ENCODE measurements at regions not wholly inside any gene's neighbourhood (a gene's known extent, or its start where the extent isn't known, plus 50 kb on each side); places are given as distances from the start of the nearest gene placed in this dataset.

DNA sequence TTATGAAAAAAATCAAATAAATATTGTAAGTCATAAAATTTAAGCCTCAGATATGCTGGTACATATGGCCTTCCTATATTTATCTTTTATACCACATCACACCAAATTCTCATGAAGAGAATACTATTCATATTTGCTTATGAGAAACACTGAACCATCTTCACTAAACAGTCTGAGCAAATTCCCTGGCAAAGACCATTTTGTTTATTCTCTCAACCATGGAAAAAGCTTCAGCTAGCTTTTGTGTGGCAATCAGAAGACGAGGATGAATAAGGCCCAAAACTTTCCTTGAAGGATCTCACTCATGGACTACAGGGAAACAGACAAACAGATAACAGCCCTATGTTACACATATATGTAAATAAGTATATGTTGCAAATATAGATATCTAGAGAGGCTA lies 252.1 kb downstream of the TMX3 start:
- no peak for DNase-seq (ENCODE audit: low spot score)

DNA sequence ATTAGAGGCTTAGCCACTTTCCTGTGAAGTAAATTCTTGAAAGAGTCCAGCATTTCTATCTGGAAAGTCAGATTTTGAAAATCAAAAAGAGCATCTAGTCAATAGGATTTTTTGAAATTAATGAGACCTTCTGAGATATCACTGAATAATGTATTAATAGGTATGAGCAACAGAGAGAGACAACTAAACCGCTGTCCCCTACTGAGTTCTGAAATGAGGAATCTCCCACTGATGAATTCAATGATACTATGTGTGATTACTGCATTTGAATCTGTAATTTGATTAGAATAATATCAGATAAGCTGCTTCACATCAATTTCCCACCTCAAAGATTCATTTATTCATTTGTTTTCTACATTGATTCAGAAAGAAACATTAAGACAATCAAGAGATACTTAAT lies 252.8 kb downstream of the TMX3 start:
- no peak for DNase-seq (ENCODE audit: low spot score)

DNA sequence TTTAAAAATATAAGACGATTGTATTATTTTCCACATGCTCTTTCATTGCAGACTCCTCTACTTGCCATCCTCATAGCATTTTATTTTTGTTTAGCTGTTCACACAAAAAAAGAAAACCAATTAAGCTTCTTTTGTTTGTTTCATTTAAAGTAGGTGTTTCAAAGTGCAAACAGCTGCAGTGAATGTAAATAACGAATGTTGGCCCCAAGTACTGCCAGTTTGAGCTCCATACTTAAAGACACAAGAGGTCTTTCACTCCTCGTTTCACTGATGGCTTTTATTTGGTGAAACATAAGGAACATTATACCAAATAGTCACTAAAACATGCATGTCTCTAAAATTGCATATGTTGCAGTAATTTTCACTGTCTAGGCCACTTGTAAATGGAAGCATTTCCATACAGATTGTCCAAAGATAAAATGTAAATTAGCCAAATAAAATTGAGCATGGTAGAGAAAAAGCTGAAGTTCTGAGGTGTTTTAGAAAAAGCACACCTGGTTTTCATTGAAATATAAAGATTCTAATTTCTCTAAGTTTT lies 253.4 kb downstream of the TMX3 start:
- DNase-seq (ENCODE audit: low spot score), result no peak

DNA sequence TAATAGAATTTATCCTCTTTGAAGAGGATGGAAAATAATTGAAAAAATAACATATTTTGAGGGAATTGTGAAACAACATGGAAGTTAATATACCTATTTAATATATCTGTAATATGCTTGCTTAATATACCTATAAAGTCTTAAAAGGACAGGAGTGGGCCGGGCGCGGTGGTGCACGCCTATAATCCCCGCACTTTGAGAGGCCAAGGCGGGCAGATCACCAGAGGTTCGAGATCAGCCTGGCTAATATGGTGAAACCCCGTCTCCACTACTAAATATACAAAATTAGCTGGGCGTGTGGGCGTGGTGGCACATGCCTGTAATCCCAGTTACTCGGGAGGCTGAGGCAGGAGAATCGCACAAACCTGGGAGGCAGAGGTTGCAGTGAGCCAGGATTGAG lies 254.9 kb downstream of the TMX3 start:
- DNase-seq (ENCODE audit: low spot score), result no peak

DNA sequence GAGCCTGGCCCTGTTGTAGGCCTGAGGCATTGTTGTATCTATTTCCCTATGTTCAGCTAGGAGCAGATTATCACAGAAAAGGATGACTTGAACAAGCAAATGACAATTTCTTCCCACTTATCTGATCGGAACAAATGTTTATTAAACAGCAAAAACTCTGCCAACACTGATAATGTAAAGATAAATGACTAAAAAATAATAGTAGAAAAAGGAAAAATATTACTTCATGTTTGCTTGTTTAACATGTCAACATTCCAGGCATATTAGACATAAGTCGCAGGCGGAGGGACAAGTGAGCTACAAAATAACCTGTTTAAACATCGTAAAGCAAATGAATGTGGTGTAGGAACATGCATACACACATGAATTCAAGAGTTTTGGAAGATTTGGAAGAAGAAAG lies 257.9 kb downstream of the TMX3 start:
- no peak for DNase-seq (ENCODE audit: low spot score)

DNA sequence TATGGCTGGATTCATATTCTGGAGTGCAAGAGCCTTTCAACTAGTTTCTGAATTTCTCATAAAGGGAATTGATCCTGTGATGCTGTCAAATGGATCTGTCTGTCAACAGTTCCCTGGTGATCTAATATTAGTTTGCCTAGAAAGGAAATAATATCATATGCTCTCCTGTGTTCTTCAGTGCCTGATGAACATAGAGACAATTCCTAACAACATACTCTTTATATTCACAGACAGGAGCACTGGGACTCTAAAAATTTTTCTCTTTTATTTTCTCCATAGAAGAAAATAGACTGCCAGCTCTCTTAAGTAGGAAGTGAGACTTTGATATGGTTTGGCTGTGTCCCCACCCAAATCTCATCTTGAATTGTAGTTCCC lies 259.7 kb downstream of the TMX3 start:
- DNase-seq (ENCODE audit: low spot score), result no peak

DNA sequence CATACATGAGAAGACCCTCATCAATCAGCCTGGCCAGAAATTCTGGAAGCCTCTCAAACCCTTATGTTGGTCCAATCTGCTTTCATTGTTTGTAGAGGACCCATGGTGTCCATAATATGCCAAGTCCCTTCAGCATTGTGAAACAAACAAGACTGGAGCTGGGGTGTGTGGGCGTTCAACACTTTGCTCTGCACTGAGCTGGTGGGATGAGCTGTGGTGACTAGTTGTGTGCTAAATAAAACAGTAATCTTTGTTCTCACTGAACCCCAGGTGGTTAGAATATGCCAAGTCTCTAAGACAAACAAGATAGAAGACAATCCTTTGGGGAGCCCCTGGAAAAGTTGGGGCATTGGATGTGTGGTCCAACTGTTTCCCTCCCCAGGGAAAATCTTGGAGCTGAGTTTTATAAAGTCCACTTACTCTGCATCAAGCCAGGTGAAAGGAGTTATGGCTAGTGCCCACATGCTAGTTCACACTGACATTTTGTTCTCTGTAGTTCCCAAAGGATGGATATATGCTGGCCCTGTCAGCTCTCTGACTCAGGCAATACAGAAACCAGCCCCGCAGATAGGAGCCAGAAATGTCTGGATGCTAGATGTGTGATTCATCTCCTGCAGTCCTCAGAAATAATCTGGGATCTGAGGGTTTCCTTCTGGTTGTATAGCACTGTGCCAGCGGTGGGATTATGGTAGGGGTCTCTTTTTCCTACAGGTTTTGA lies 260.2 kb downstream of the TMX3 start:
- peak; percentile 29 for DNase-seq (ENCODE audit: low spot score)

DNA sequence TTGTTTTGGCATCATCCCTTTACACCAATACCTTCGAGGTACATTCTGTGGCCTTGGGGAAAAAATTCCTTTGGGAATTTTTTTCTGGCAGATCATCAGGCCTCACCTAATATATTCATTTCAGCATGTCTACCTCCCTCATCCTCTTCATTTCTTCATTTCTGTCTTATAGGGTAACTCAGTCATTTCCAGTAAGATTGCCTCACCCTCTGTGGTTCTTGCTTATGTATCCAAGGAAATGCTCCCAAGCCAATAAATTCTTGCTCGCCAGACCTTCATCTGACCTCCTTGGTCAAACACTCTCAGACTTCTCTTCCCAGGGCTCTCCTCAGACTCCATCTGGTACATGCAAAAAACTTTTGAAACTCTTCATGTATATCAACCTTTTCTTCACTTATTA lies 265.6 kb downstream of the TMX3 start:
- DNase-seq (ENCODE audit: low spot score), result peak; percentile 34

DNA sequence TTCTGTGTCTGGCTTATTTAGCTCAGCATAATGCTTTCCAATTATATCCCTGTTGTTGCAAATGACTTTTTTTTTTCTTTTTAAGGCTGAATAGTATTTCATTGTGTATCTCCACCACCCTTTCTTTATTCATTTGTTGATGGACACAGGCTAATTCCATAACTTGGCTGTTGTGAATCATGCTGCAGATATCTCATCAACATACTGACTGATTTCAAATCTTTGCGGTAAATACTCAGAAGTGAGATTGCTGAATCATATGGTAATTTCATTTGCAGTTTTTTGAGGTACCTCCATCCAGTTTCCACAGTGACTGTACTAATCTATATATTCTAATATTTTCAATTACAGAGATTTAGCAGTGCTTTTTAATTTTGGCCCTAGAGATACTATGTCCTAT lies 266.2 kb downstream of the TMX3 start:
- no peak for DNase-seq (ENCODE audit: low spot score)

DNA sequence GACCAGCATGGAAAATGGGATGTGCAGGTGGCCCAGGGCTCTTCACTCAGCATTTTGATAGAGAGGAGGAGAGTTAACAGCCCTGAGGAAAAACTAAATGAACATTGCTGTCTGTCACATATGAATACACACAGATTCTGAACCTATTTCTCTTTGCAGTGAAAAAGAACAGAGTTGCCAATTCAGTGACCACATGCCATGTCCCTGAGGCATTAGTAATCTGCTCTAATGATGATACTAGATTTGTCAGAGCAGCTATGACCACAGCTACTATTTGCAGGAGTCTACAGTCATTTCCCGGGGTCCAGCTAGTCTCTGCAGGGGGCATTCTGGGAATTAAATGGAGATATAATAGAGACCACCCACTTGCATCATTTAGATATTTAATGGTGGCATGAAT lies 267.6 kb downstream of the TMX3 start:
- DNase-seq (ENCODE audit: low spot score), result peak; percentile 12

DNA sequence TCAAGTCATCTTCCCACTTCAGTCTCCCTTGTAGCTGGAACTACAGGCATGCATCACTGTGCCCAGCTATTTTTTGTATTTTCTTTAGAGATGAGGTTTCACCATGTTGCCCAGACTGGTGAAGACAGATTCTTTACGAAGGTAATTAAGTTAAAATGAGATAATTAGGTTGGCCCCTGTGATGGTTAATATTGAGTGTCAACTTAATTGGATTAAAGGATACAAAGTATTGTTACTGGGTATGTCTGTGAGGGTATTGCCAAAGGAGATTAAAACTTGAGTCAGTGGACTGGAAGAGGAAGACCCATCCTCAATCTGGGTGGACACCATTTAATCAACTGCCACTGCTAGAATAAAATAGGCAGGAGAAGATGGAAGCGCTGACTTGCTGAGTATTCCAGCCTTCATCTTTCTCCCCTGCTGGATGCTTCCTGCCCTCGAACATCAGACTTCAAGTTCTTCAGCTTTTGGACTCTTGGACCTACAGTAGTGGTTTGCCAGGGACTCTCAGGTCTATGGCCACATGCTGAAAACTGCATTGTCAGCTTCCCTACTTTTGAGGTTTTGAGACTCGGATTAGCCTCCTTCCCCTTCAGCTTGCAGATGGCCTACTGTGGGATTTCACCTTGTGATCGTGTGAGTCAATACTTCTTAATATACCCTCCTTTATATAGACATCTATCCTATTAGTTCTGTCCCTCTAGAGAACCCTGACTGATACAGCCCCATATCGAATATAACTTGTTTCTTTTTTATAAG lies 269.1 kb downstream of the TMX3 start:
- DNase-seq (ENCODE audit: low spot score), result no peak

DNA sequence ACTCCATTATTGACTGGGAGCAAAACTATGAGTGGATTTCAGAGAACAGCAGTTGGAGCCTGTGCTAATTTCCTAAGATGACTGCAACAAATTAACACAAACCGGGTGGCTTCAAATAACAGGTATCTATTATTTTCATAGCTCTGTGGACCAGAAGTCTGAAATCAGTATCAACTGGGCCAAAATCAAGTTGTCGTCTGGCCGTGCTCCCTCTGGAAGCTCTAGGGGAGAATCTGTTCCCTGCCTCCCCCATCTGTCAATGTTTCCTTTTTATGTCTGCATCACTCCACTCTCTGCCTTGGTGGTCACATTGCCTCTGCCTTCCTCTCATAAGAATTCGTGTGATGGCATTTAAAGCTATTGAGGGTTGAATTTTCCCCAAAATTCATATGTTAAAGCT lies 269.8 kb downstream of the TMX3 start:
- DNase-seq (ENCODE audit: low spot score), result no peak

DNA sequence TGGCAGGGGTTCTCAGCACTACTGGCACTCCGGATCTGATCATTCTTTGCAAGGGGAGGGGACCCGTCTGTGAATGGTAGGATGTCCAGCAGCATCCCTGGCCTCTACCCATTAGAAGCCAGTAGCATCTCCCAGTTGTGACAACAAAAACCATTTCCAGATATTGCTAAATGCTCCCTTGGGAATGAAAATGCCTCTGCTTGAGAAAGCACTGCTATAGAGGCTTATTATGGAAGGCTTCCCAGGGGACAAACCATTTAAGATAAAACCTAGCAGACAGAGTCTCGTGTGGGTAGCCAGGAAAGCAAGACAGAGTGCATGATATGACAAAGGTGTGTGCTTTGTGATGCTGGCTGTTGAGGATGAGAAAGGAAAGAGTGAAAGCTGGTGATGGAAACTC lies 273.7 kb downstream of the TMX3 start:
- no peak for DNase-seq (ENCODE audit: low spot score)

DNA sequence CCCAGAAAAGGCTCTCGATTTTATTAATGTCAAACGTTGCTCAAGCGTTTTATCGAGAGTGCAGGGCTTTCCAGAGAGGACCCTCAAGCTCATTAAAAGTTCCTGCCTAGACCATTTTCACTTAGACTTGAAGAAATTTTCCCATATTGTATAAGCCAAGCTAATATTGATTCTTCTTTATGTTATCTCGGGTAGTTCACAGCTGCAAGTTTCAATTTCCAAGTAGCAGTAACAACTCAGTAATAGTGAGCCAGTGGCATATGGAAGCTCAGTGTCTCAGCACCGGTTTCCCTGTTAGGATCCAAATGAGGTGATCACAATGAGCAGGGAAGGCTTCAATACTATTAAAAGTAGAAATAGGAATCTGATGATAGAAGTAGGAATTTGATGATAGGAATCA lies 274.5 kb downstream of the TMX3 start:
- no peak for DNase-seq (ENCODE audit: low spot score)

DNA sequence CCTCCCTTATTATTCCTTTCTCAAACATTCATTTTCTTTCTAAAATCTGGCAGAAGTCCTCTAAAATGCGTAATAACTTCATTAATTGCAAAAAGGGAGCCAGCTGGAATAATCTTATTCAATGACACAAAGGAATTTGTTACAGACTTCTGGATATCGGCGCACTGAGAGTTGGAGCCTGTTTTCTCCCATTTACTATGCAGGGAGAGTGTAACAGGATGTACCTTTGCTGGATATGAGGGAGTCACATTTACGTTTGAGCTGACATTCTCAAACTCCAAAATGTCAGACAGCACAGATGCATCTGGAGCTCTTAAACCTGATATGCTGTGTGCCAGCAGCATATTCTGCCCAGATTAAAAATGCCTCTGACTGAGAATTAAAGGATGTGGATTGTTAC lies 275.3 kb downstream of the TMX3 start:
- no peak for DNase-seq (ENCODE audit: low spot score)

DNA sequence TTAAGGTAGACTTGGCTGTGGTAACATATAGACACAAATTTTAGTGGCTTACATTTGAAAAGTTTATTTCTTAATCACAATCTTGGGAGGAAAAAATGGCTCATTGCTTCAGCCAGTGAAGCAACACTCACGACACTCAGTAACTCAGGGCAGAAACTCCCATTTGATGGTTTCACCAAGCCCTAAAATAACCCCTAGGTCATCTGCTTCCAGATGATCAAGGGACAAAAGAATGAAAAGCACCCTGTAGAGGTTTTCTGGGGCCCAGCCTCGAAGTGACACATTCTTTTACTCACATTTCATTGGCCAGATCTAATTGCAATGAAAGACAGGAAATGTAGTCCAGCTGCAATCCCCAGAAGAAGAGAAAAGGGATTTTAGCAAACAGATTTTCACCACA lies 275.9 kb downstream of the TMX3 start:
- peak; percentile 65 for DNase-seq (ENCODE audit: low spot score)

DNA sequence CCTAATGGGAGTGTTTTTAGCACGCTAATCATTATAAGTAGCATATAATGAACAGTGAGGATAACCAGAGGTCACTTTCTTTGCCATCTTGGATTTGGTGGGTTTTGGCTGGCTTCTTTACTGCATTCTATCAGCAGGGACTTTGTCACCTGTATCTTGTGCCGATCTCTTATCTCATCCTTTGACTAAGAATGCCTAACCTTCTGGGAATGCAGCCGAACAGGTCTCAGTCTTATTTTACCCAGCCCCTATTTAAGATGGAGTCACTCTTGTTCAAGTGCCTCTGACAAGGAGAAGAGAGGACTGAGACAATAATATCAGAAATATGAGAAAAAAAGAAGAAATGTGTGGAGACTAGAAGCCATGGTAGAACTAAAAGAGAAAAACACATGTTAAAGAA lies 276.4 kb downstream of the TMX3 start:
- no peak for DNase-seq (ENCODE audit: low spot score)

DNA sequence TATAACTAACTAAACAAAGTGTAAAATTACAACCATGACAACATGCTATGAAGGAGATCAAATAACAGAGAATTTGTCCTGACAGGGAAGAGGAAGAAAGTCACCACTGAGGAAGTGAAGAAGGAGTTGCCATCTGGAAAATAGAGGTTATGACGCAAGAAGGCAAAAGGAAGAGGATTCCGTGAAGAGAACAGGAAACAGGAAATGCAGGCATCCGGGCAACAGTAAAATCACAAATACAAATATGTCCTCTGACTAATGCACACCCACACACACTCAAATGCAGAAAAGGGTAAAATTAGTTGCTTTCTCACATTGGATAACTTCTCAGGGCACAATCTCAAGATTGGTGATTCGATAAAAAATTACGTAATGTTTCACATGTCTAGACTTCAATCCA lies 278.4 kb downstream of the TMX3 start:
- no peak for DNase-seq (ENCODE audit: low spot score)

DNA sequence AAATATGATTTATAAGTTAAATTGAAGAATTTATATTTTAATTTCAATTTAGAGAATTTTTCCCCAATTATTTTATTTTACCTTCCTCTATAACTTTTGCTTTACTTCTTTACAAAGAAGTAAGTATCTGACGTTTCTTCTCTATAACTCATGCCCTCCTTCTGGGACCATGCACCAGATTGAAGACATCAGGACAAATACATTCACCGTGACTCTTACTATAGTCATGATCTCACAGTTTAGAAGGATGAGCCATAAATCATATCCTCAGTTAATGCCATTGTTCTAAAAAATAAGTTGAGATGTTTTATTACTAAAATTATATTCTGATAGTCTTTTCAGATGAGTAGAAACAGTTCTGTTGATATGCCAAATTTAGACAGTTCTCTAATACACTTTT lies 279.3 kb downstream of the TMX3 start:
- DNase-seq (ENCODE audit: low spot score), result no peak

DNA sequence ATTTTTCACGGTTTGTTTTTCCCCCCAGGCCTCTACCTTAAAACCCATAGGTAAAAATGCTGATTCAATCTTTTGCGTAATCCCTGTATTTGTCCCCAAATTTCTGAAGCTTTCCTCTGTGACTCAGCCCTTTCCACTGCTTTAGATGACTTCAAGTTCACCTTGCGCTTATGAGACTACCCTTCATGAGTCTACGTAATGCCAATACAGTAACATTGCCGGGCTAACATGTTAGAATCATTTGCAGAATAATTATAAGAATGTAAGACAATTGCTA lies 283.0 kb downstream of the TMX3 start:
- DNase-seq (ENCODE audit: low spot score), result no peak

DNA sequence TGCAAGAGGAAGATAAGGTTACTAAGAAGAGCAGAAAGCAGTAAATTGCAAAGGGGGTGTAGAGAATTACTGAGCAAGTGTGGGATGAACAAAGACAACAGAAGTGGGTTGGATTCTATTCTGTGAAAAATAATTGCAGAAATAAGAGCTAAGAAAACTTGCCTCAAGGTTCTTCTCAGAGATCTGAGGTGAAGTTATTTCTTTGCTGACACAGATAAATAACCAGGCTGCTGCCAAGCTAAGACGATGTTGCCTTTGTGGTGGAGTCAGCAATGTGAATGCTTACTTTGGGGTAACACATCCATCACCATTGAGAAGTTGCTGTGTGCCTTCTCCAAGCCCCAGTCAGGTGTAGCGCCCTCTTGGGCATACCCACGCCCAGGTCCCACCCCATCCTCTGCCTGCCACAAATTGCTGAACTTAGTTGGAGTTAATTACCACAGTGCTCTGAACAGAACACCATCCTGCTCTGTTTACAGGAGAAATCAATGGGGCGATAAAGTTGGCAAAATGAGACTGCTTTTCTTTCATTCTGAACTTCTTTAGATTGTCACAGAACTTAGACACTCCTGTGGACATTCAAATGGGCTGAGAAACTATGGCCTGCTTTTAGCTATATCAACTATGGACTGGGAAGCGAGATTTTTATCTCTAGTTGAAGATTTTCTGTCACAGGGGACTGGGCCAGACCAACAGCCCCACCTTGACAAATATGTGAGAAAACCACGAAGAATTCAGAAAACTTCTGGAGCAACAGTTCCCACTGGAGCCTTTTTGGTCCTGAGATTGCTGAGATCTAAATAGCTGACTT lies 283.6 kb downstream of the TMX3 start:
- no peak for DNase-seq (ENCODE audit: low spot score)

DNA sequence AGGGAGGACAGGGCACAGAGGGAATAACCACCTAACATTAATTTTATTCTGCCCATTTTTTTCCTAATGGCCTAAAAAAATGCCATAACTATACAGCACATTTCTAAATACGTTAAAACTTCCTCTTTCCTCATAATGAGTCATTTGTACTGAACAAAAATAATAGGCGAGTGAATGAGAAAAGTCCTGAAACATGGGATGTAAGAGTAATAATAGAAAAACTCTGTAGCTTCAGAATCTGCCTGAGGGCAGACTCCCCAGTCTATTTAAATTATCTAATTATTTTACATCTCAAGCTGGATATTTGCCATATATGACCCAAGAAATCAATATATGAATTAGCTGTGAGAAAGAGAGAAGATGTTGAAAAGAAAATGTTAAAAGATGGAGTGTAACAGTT lies 285.1 kb downstream of the TMX3 start:
- DNase-seq (ENCODE audit: low spot score), result no peak

DNA sequence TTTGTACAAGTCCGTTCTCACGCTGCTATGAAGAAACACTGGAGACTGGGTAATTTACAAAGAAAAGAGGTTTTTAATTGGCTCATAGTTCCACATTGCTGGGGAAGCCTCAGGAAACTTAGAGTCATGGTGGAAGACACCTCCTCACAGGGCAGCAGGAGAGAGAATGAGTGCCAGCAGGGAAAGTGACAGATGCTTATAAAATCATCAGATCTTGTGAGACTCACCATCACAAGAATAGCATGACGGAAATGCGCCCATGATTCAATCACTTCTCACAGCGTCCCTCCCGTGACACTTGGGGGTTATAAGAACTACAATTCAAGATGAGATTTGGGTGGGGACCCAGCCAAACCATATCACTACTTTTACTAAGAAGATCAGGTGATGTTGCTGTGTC lies 285.8 kb downstream of the TMX3 start:
- DNase-seq (ENCODE audit: low spot score), result no peak

Data from AG08396 (cell line).